PC-9 (cell line): ENCODE measurements at regions not wholly inside any gene's neighbourhood (a gene's known extent, or its start where the extent isn't known, plus 50 kb on each side); places are given as distances from the start of the nearest gene placed in this dataset.
"Not testable (repeated sequence)": the region's sequence is repeated elsewhere in the genome, so short reads cannot be mapped to it uniquely, and the experiment has no call there.

Experiments used
- BruUV-seq: library from RNA; stranded (reverse); fragments of 400-500 nt; replicated peaks from 2 replicates; lab custom pipeline; 2021; lab: Mats Ljungman, UMichigan
- CTCF ChIA-PET: fragments of 300-600 bp; sonication (Branson Sonifier 250); formaldehyde crosslinking; loops from one replicate; lab custom pipeline; 2022; ENCODE audit warnings: antibody characterized with exemption; lab: Charles Lee
- POLR2A ChIA-PET: fragments of 300-600 bp; sonication (Branson Sonifier 250); formaldehyde crosslinking; loops from one replicate; lab custom pipeline; 2022; ENCODE audit warnings: antibody characterized with exemption; ENCODE audit not compliant: unreplicated experiment; lab: Charles Lee
- DNase-seq, 2 experiments: peaks; one replicate each; pipeline versions ENCODE4 v3.0.0 to v3.0.0-alpha.2; 2015 to 2022; ENCODE audit warnings: mixed read lengths in 1 of 2
- H2AFZ ChIP-seq: fragments of 200-600 bp; sonication (generic); 2 replicates; pipeline ENCODE4 v1.8.1; 2017; ENCODE audit warnings: antibody characterized with exemption
- H3F3A ChIP-seq: fragments of 200-600 bp; sonication (generic); 2 replicates; pipeline ENCODE4 v1.8.1; 2017; ENCODE audit warnings: antibody characterized with exemption, mild to moderate bottlenecking, low read depth; ENCODE audit not compliant: insufficient read depth
- H3K27ac ChIP-seq: fragments of 200-600 bp; sonication (generic); 2 replicates; pipeline ENCODE4 v1.6.1; 2016; ENCODE audit warnings: mixed run types
- H3K27me3 ChIP-seq: fragments of 200-600 bp; sonication (generic); 2 replicates; pipeline ENCODE4 v1.6.1; 2016; ENCODE audit warnings: low read depth, mixed run types; ENCODE audit not compliant: insufficient read depth
- H3K36me3 ChIP-seq: fragments of 200-600 bp; sonication (generic); 2 replicates; pipeline ENCODE4 v1.6.1; 2016; ENCODE audit warnings: low read depth, mixed run types
- H3K4me1 ChIP-seq: fragments of 200-600 bp; sonication (generic); replicated peaks from 2 replicates; pipeline ENCODE4 v1.6.1; 2016; ENCODE audit warnings: mixed run types; ENCODE audit not compliant: insufficient read depth
- H3K4me2 ChIP-seq: fragments of 200-600 bp; sonication (generic); 2 replicates; pipeline ENCODE4 v1.6.1; 2017; ENCODE audit warnings: mixed run types
- H3K4me3 ChIP-seq: fragments of 200-600 bp; sonication (generic); 2 replicates; pipeline ENCODE4 v1.6.1; 2016; ENCODE audit warnings: mixed run types
- H3K79me2 ChIP-seq: fragments of 200-600 bp; sonication (generic); 2 replicates; pipeline ENCODE4 v1.6.1; 2017; ENCODE audit warnings: low read depth, mixed run types
- H3K9me2 ChIP-seq: fragments of 200-600 bp; sonication (generic); 2 replicates; pipeline ENCODE4 v1.8.1; 2017; ENCODE audit warnings: mild to moderate bottlenecking; ENCODE audit not compliant: insufficient read depth
- H3K9me3 ChIP-seq: fragments of 200-600 bp; sonication (generic); 2 replicates; pipeline ENCODE4 v1.8.1; 2016; ENCODE audit warnings: low read depth; ENCODE audit not compliant: insufficient read depth
- H4K20me1 ChIP-seq: fragments of 200-600 bp; sonication (generic); 2 replicates; pipeline ENCODE4 v1.8.1; 2017; ENCODE audit not compliant: insufficient read depth
- EZH2 ChIP-seq: fragments of 200-600 bp; sonication (generic); IDR thresholded peaks from 2 replicates; pipeline ENCODE4 v1.8.0; 2017; ENCODE audit warnings: antibody characterized with exemption, low read depth
- intact Hi-C: fragments of 100-400 bp; cut with micrococcal nuclease; formaldehyde crosslinking; loops from one replicate; pipeline ENCODE4 v1.10.0; 2022; ENCODE audit not compliant: unreplicated experiment
- TF ChIP-seq, protein P1 (sequence below): fragments of 200-600 bp; sonication (generic); conservative IDR thresholded peaks from 2 replicates; pipeline ENCODE4 v1.6.1; 2017; ENCODE audit warnings: mixed run types, antibody characterized with exemption, mild to moderate bottlenecking, moderate library complexity

DNA sequence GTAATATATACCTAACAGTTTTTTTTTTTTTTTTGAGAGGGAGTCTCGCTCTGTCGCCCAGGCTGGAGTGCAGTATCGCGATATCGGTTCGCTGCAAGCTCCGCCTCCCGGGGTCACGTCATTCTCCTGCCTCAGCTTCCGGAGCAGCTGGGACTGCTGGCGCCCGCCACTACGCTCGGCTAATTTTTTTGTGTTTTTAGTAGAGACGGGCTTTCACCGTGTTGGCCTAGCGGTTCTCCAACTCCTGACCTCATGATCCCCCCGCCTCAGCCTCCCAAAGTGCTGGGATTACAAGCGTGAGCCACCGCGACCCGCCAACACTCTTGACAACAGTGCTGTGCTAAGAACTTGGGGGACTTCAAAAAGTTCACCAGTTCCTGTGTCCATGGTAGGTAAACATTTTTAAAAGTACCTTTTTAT, 63.5 kb downstream of the FOXG1 start:
- POLR2A ChIA-PET = no interaction called here
- CTCF ChIA-PET = no interaction called here
- no peaks in the 10 kb centered on the region for H3K79me2 ChIP-seq
- DNase-seq = no peak
- H3K4me2 ChIP-seq = no peak overlapping the region
- H3K9me3 ChIP-seq = no peaks in the 10 kb centered on the region
- intact Hi-C loops = no loop called here
- no peaks in the 10 kb centered on the region for H3K9me2 ChIP-seq
- TF ChIP-seq EZH2 = no peak
- no peak overlapping the region for H2AFZ ChIP-seq
- H4K20me1 ChIP-seq = no peaks in the 10 kb centered on the region
- no peak overlapping the region for H3K27ac ChIP-seq
- no peaks in the 10 kb centered on the region for H3K36me3 ChIP-seq
- H3K4me1 ChIP-seq = no peaks in the 10 kb centered on the region
- no peaks in the 10 kb centered on the region for H3K27me3 ChIP-seq
- no peak overlapping the region for H3K4me3 ChIP-seq
- H3F3A ChIP-seq = no peaks in the 10 kb centered on the region
- no TSS peak for BruUV-seq

GRCh38 chr14:28831126-28831525, 64.5 kb downstream of the FOXG1 start:
- CTCF ChIA-PET = no interaction called here
- TF ChIP-seq EZH2 = no peak
- TF ChIP-seq, protein P1, sequence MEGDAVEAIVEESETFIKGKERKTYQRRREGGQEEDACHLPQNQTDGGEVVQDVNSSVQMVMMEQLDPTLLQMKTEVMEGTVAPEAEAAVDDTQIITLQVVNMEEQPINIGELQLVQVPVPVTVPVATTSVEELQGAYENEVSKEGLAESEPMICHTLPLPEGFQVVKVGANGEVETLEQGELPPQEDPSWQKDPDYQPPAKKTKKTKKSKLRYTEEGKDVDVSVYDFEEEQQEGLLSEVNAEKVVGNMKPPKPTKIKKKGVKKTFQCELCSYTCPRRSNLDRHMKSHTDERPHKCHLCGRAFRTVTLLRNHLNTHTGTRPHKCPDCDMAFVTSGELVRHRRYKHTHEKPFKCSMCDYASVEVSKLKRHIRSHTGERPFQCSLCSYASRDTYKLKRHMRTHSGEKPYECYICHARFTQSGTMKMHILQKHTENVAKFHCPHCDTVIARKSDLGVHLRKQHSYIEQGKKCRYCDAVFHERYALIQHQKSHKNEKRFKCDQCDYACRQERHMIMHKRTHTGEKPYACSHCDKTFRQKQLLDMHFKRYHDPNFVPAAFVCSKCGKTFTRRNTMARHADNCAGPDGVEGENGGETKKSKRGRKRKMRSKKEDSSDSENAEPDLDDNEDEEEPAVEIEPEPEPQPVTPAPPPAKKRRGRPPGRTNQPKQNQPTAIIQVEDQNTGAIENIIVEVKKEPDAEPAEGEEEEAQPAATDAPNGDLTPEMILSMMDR = no peak
- no peak overlapping the region for H3K4me2 ChIP-seq
- POLR2A ChIA-PET = no interaction called here
- no peaks in the 10 kb centered on the region for H3K9me2 ChIP-seq
- no peak overlapping the region for H2AFZ ChIP-seq
- no peak overlapping the region for H3K4me3 ChIP-seq
- intact Hi-C loops = no loop called here
- no peak overlapping the region for H3K27ac ChIP-seq
- no peaks in the 10 kb centered on the region for H3F3A ChIP-seq
- no TSS peak for BruUV-seq
- H3K9me3 ChIP-seq = no peaks in the 10 kb centered on the region
- H3K79me2 ChIP-seq = no peaks in the 10 kb centered on the region
- H3K36me3 ChIP-seq = no peaks in the 10 kb centered on the region
- no peaks in the 10 kb centered on the region for H4K20me1 ChIP-seq
- H3K4me1 ChIP-seq = no peaks in the 10 kb centered on the region
- H3K27me3 ChIP-seq = no peaks in the 10 kb centered on the region
- no peak for DNase-seq

GRCh38 chr14:28842569-28842968, 76.0 kb downstream of the FOXG1 start:
- DNase-seq, H2AFZ ChIP-seq, H3K27ac ChIP-seq, BruUV-seq, H3K4me3 ChIP-seq, H3K4me1 ChIP-seq, H3F3A ChIP-seq, H3K4me2 ChIP-seq, CTCF ChIA-PET, H3K27me3 ChIP-seq, POLR2A ChIA-PET, intact Hi-C loops, H3K9me2 ChIP-seq, H3K36me3 ChIP-seq, H4K20me1 ChIP-seq, H3K9me3 ChIP-seq, H3K79me2 ChIP-seq: not testable (repeated sequence)

DNA sequence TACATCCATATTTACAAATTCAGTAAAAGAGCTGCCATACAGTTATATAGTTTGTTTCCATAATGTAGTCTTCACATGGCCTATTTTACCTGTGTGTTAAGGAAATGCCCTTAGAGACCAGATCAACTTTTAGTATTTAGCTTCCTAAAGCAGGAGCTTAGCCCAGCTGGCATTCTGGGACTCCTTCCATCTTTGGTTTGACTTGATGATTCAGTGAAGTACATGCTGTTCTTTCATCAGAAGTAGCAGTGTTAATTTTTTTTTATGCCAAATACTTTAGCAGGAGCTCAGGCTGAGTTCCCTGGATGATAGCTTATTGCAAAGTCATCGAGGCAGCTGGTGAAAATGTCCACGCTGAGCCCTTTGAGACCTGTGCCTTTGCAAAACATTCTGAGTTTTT, 101.0 kb downstream of the FOXG1 start:
- H3K4me3 ChIP-seq = no peak overlapping the region
- no peak overlapping the region for H3K4me2 ChIP-seq
- no peaks in the 10 kb centered on the region for H4K20me1 ChIP-seq
- ChIA-PET CTCF (no interaction called here), POLR2A (no interaction called here)
- no peak overlapping the region for H2AFZ ChIP-seq
- H3K27me3 ChIP-seq = no peaks in the 10 kb centered on the region
- no peak overlapping the region for H3K27ac ChIP-seq
- BruUV-seq = no TSS peak
- TF ChIP-seq, protein P1 = no peak
- TF ChIP-seq EZH2 = no peak
- no peaks in the 10 kb centered on the region for H3K36me3 ChIP-seq
- intact Hi-C loops = no loop called here
- no peak for DNase-seq
- H3K79me2 ChIP-seq = no peaks in the 10 kb centered on the region
- H3K4me1 ChIP-seq = no peaks in the 10 kb centered on the region
- H3F3A ChIP-seq = no peaks in the 10 kb centered on the region
- no peaks in the 10 kb centered on the region for H3K9me2 ChIP-seq
- no peaks in the 10 kb centered on the region for H3K9me3 ChIP-seq
